HG03378 (cell line): ENCODE measurements at regions not wholly inside any gene's neighbourhood (a gene's known extent, or its start where the extent isn't known, plus 50 kb on each side); places are given as distances from the start of the nearest gene placed in this dataset.

Experiments used
- ATAC-seq: cut with Tn5 transposase; IDR thresholded peaks from one replicate; pipeline ENCODE4 v1.9.1; 2021; ENCODE audit warnings: mild to moderate bottlenecking, moderate library complexity; ENCODE audit not compliant: unreplicated experiment

- no peak for ATAC-seq
These were observed 125.0 kb upstream of the LARGE1 start for GRCh38 chr22:34045311-34045710.

- no peak for ATAC-seq
These were observed 135.4 kb upstream of the LARGE1 start for GRCh38 chr22:34055525-34056200.

GRCh38 chr22:34057726-34058125 is 137.4 kb upstream of the LARGE1 start:
- ATAC-seq, result no peak

GRCh38 chr22:34064696-34065095 is 144.4 kb upstream of the LARGE1 start:
- ATAC-seq, result no peak

GRCh38 chr22:34067031-34067430 is 146.8 kb upstream of the LARGE1 start:
- no peak for ATAC-seq

GRCh38 chr22:34068001-34068400 is 147.7 kb upstream of the LARGE1 start:
- ATAC-seq, result no peak

GRCh38 chr22:34070051-34070450 is 149.8 kb upstream of the LARGE1 start:
- ATAC-seq, result no peak

- ATAC-seq, result no peak
These were observed 150.3 kb upstream of the LARGE1 start for GRCh38 chr22:34070531-34070930.

GRCh38 chr22:34072585-34072984 is 152.3 kb upstream of the LARGE1 start:
- ATAC-seq, result no peak

GRCh38 chr22:34080433-34080832 is 160.2 kb upstream of the LARGE1 start:
- ATAC-seq, result no peak

GRCh38 chr22:34096770-34097169 is 176.5 kb upstream of the LARGE1 start:
- no peak for ATAC-seq

GRCh38 chr22:34099278-34099677 is 179.0 kb upstream of the LARGE1 start:
- ATAC-seq, result no peak

GRCh38 chr22:34102633-34103032 is 182.4 kb upstream of the LARGE1 start:
- ATAC-seq, result no peak

GRCh38 chr22:34105461-34106062 is 185.3 kb upstream of the LARGE1 start:
- no peak for ATAC-seq

GRCh38 chr22:34108168-34108567 is 187.9 kb upstream of the LARGE1 start:
- ATAC-seq, result no peak

GRCh38 chr22:34111210-34111824 is 191.0 kb upstream of the LARGE1 start:
- no peak for ATAC-seq

- no peak for ATAC-seq
These were observed 193.1 kb upstream of the LARGE1 start for GRCh38 chr22:34113381-34113780.

GRCh38 chr22:34114406-34114805 is 194.1 kb upstream of the LARGE1 start:
- ATAC-seq, result no peak

- ATAC-seq, result no peak
These were observed 195.4 kb upstream of the LARGE1 start for GRCh38 chr22:34115722-34116121.

- ATAC-seq, result no peak
These were observed 195.8 kb upstream of the LARGE1 start for GRCh38 chr22:34116126-34116525.

GRCh38 chr22:34122042-34122441 is 201.8 kb upstream of the LARGE1 start:
- no peak for ATAC-seq

- ATAC-seq, result no peak
These were observed 209.6 kb upstream of the LARGE1 start for GRCh38 chr22:34129691-34130486.
